SK-N-MC (cell line): ENCODE measurements at regions not wholly inside any gene's neighbourhood (a gene's known extent, or its start where the extent isn't known, plus 50 kb on each side); places are given as distances from the start of the nearest gene placed in this dataset.

ENCODE experiments used
- EZH2 ChIP-seq: fragments of 200-600 bp; sonication (generic); IDR thresholded peaks from one replicate; pipeline ENCODE4 v1.6.1; 2017; ENCODE audit warnings: antibody characterized with exemption
- FOXP2 ChIP-seq: optimal IDR thresholded peaks from 2 replicates; pipeline ENCODE3; 2011; ENCODE audit warnings: mild to moderate bottlenecking, moderate library complexity; ENCODE audit not compliant: insufficient read depth; ENCODE audit errors: extremely low read length, control extremely low read depth
- POLR2AphosphoS5 ChIP-seq: IDR thresholded peaks from 2 replicates; pipeline ENCODE4 v1.6.1; 2012; ENCODE audit warnings: mild to moderate bottlenecking, low read depth, low read length, borderline replicate concordance

- TF ChIP-seq POLR2AphosphoS5 (no peak), EZH2 (no peak), FOXP2 (no peak)
Measured at GRCh38 chr6:49326347-49326746, 136.7 kb downstream of the MMUT start.
